K562 (cell line): ENCODE measurements at regions not wholly inside any gene's neighbourhood (a gene's known extent, or its start where the extent isn't known, plus 50 kb on each side); places are given as distances from the start of the nearest gene placed in this dataset.

Experiments used
- ATAC-seq: fragments of 200-7000 bp; cut with Tn5 transposase; 3 replicates; pipeline ENCODE4 v1.9.1; 2020; ENCODE audit warnings: moderate library complexity
- BruUV-seq: library from RNA; stranded (reverse); fragments of 400-500 nt; replicated peaks from 2 replicates; lab custom pipeline; 2021; lab: Mats Ljungman, UMichigan
- CTCF ChIA-PET: fragments of 300-600 bp; formaldehyde crosslinking; extraction: SDS; loops from one replicate; lab custom pipeline; 2021; ENCODE audit warnings: low intra/inter-chr PET ratio; lab: Yijun Ruan, JAX
- POLR2A ChIA-PET: fragments of 300-600, 350-650 bp; sonication (Branson Sonifier 250); formaldehyde crosslinking; extraction: SDS; loops from one replicate; lab custom pipeline; 2021; ENCODE audit warnings: antibody characterized with exemption, inconsistent platforms; lab: Yijun Ruan, JAX
- DNase-seq, 4 experiments: peaks; one replicate each; pipeline versions ENCODE4 v3.0.0 to v3.0.0-alpha.2; 2011 to 2018; ENCODE audit warnings: low spot score in 3 of 4, mixed read lengths in 3 of 4; ENCODE audit errors: extremely low read depth in 1 of 4
- FAIRE-seq: peaks from 2 replicates; lab custom pipeline; 2011; peaks lifted over from hg19 to GRCh38; lab: Jason Lieb, UNC
- H2AFZ ChIP-seq: 2 replicates; pipeline ENCODE4 v1.6.0; 2011; ENCODE audit warnings: low read depth, low read length, control low read depth, inconsistent platforms
- H3K27ac ChIP-seq: fragments of 200-600 bp; 3 replicates; pipeline ENCODE4 v1.8.0; 2011; ENCODE audit warnings: low read depth, mild to moderate bottlenecking, control low read depth, inconsistent platforms, low read length, moderate library complexity, mixed read lengths; ENCODE audit errors: extremely low read depth
- H3K27me3 ChIP-seq, 2 experiments: fragments of 300-600 bp in 1 of 2; 2 replicates in 1 of 2; 3 replicates in 1 of 2; pipeline versions ENCODE4 v1.6.0 to v1.8.0; 2011; ENCODE audit warnings: inconsistent platforms in 2 of 2, low read length in 2 of 2, mild to moderate bottlenecking in 1 of 2, mixed read lengths in 1 of 2, moderate library complexity in 1 of 2; ENCODE audit not compliant: control insufficient read depth in 2 of 2, insufficient read depth in 2 of 2
- H3K36me3 ChIP-seq: fragments of 300-600 bp; 3 replicates; pipeline ENCODE4 v1.8.0; 2011; ENCODE audit warnings: mild to moderate bottlenecking, low read length, inconsistent platforms; ENCODE audit not compliant: control insufficient read depth, insufficient read depth
- H3K4me1 ChIP-seq, 2 experiments: fragments of 200-600 bp in 1 of 2; replicated peaks in 1 of 2; 2 replicates in 1 of 2; 3 replicates in 1 of 2; pipeline versions ENCODE4 v1.5.1 to v1.8.0; 2011; ENCODE audit warnings: inconsistent platforms in 2 of 2, low read length in 2 of 2, mild to moderate bottlenecking in 1 of 2, mixed read lengths in 1 of 2, moderate library complexity in 1 of 2; ENCODE audit not compliant: control insufficient read depth in 2 of 2, insufficient read depth in 2 of 2
- H3K4me2 ChIP-seq: 2 replicates; pipeline ENCODE4 v1.6.1; 2011; ENCODE audit warnings: low read length, control low read depth, inconsistent platforms, mixed read lengths; ENCODE audit not compliant: insufficient read depth
- H3K4me3 ChIP-seq: fragments of 200-600 bp; sonication (generic), shearing (Covaris generic); 2 replicates; pipeline ENCODE4 v1.5.1; 2016; ENCODE audit warnings: control low read depth, inconsistent platforms
- H3K79me2 ChIP-seq: fragments of 200-600 bp; 3 replicates; pipeline ENCODE4 v1.8.0; 2011; ENCODE audit warnings: low read length, inconsistent platforms; ENCODE audit not compliant: control insufficient read depth, insufficient read depth
- H3K9ac ChIP-seq, 2 experiments: 2 replicates each; pipeline versions ENCODE4 v1.6.0 to v1.6.1; 2011; ENCODE audit warnings: low read depth in 2 of 2, low read length in 2 of 2, control low read depth in 1 of 2, inconsistent platforms in 1 of 2, mild to moderate bottlenecking in 1 of 2, mixed read lengths in 1 of 2; ENCODE audit not compliant: insufficient read depth in 1 of 2
- H3K9me1 ChIP-seq: one replicate; pipeline ENCODE4 v1.6.0; 2011; ENCODE audit warnings: inconsistent platforms, mild to moderate bottlenecking, low read length, moderate library complexity; ENCODE audit not compliant: control insufficient read depth, insufficient read depth
- H3K9me3 ChIP-seq: replicated peaks from 2 replicates; pipeline ENCODE4 v1.5.1; 2011; ENCODE audit warnings: low read depth, low read length, inconsistent platforms; ENCODE audit not compliant: control insufficient read depth, insufficient read depth
- H4K20me1 ChIP-seq: replicated peaks from 2 replicates; pipeline ENCODE4 v1.6.1; 2011; ENCODE audit warnings: low read length, inconsistent platforms, mixed read lengths; ENCODE audit not compliant: control insufficient read depth, insufficient read depth
- ATF3 ChIP-seq, 2 experiments: fragments of 450-650 bp in 1 of 2; sonication (generic) in 1 of 2; formaldehyde crosslinking in 1 of 2; IDR thresholded peaks in 1 of 2; conservative IDR thresholded peaks in 1 of 2; 2 replicates each; pipeline versions ENCODE4 v1.6.1 to v1.8.1; 2016 to 2023; ENCODE audit warnings: mild to moderate bottlenecking in 2 of 2, moderate library complexity in 2 of 2, inconsistent platforms in 1 of 2, missing genetic modification reagents in 1 of 2
- CHD2 ChIP-seq: IDR thresholded peaks from 2 replicates; pipeline ENCODE4 v1.6.1; 2011; ENCODE audit warnings: low read depth, low read length
- ETV1 ChIP-seq: fragments of 450-650 bp; conservative IDR thresholded peaks from 2 replicates; pipeline ENCODE4 v1.6.1; 2016; ENCODE audit warnings: missing genetic modification characterization, control low read depth, low read depth, missing compliant biosample characterization
- HMG20A ChIP-seq: fragments of 450-650 bp; formaldehyde crosslinking; conservative IDR thresholded peaks from 2 replicates; pipeline ENCODE4 v1.4.0; 2020; ENCODE audit warnings: mild to moderate bottlenecking, mixed read lengths
- PHTF2 ChIP-seq: fragments of 250-450 bp; sonication (Bioruptor Pico); IDR thresholded peaks from 2 replicates; pipeline ENCODE4 v1.5.0; 2021; ENCODE audit warnings: mild to moderate bottlenecking
- POLR2AphosphoS2 ChIP-seq: IDR thresholded peaks from 2 replicates; pipeline ENCODE4 v1.6.1; 2012; ENCODE audit warnings: low read length, improper control_type of control experiment
- SREBF2 ChIP-seq: sonication (generic); formaldehyde crosslinking; IDR thresholded peaks from 2 replicates; pipeline ENCODE4 v1.4.0; 2020; ENCODE audit warnings: mild to moderate bottlenecking, missing genetic modification reagents
- ZBTB11 ChIP-seq, 3 experiments: fragments of 200-800 bp in 1 of 3; fragments of 250-450 bp in 1 of 3; fragments of 450-650 bp in 1 of 3; sonication (Bioruptor Pico) in 1 of 3; sonication (Bioruptor generic) in 1 of 3; formaldehyde crosslinking in 1 of 3; IDR thresholded peaks; 2 replicates each; pipeline versions ENCODE4 v1.6.1 to v1.8.0; 2016 to 2022; ENCODE audit warnings: mild to moderate bottlenecking in 2 of 3, missing genetic modification characterization in 2 of 3, missing compliant biosample characterization in 1 of 3, moderate library complexity in 1 of 3
- ZNF830 ChIP-seq: fragments of 250-450 bp; sonication (Bioruptor Pico); IDR thresholded peaks from 2 replicates; pipeline ENCODE4 v1.5.0; 2021; ENCODE audit warnings: mild to moderate bottlenecking
- WGBS: fragments of 100-300 bp; shearing (Covaris generic); methylation state at CpG from one replicate; pipeline ENCODE4 v1.1.6; 2016; ENCODE audit warnings: low coverage, mixed read lengths; ENCODE audit not compliant: insufficient coverage; ENCODE audit errors: missing lambda C conversion rate; 5-methylcytosine and 5-hydroxymethylcytosine counted together
- in situ Hi-C: fragments of 300-500 bp; cut with MboI; formaldehyde crosslinking; loops from 4 replicates; pipeline ENCODE4 v1.15.0; 2018; ENCODE audit warnings: inconsistent platforms, mixed read lengths
- intact Hi-C: fragments of 100-400 bp; cut with micrococcal nuclease; formaldehyde crosslinking; loops from 2 replicates; pipeline ENCODE4 v1.14.2; 2022

- Histone ChIP-seq H3K4me1 (no peaks in the 10 kb centered on the region), H3K27me3 (no peaks in the 10 kb centered on the region; a peak in 1 of 5 replicates), H3K27ac (no peak overlapping the region), H3K9me1 (no peaks in the 10 kb centered on the region), H3K79me2 (no peaks in the 10 kb centered on the region), H3K9ac (no peak overlapping the region), H3K4me3 (no peak overlapping the region), H4K20me1 (no peaks in the 10 kb centered on the region), H2AFZ (no peak overlapping the region), H3K9me3 (no peaks in the 10 kb centered on the region), H3K4me2 (no peak overlapping the region), H3K36me3 (no peaks in the 10 kb centered on the region)
- WGBS, result 33% methylated on average over 2 of the region's 2 CpGs
- CTCF ChIA-PET, result no interaction called here
- in situ Hi-C loops (no loop called here), intact Hi-C loops (no loop called here)
- POLR2A ChIA-PET, result interaction anchor here (0.5 kb wide), 1 partner anchor 14 kb away, joined by 3 read pairs; no protein-coding TSS in a partner anchor
- ATAC-seq (no peak), FAIRE-seq (peak; percentile 19), DNase-seq (no peak)
- TF ChIP-seq PHTF2 (CRISPR knock-in tag) (no peak), SREBF2 (CRISPR knock-in tag) (no peak), ATF3 (IDR thresholded peaks at IDR 0.05) (peak; percentile 36; the same call in 1 of the 2 replicates), ATF3 (CRISPR knock-in tag; conservative IDR thresholded peaks at IDR 0.05) (no peak)
- no TSS peak for BruUV-seq
Measured at GRCh38 chr7:10845225-10845624, 128.4 kb upstream of the PHF14 start.

GRCh38 chr7:10855583-10855982 lies 118.1 kb upstream of the PHF14 start:
- Histone ChIP-seq H3K9ac (no peak overlapping the region), H3K36me3 (no peaks in the 10 kb centered on the region), H3K9me3 (no peaks in the 10 kb centered on the region), H3K79me2 (no peaks in the 10 kb centered on the region), H3K27ac (no peak overlapping the region), H3K9me1 (no peaks in the 10 kb centered on the region), H3K4me1 (peaks cover 0 to 4% of the 10 kb centered on the region in 2 experiments; a peak in 1 of 5 replicates), H2AFZ (no peak overlapping the region), H4K20me1 (no peaks in the 10 kb centered on the region), H3K4me3 (no peak overlapping the region), H3K27me3 (0 out of 5 replicates have a peak, but pooled peaks cover 0 to 4% of the 10 kb centered on the region in 2 experiments), H3K4me2 (no peak overlapping the region)
- in situ Hi-C loops, result no loop called here
- intact Hi-C loops, result no loop called here
- ChIA-PET CTCF (no interaction called here), POLR2A (no interaction called here)
- BruUV-seq, result no TSS peak
- ATAC-seq (no peak), FAIRE-seq (no peak), DNase-seq (no peak)
- 38% methylated on average over 16 of the region's 16 CpGs for WGBS
- TF ChIP-seq POLR2AphosphoS2, result no peak
- TF ChIP-seq HMG20A, result no peak
- TF ChIP-seq ETV1 (tag), result no peak
- no peak for TF ChIP-seq CHD2
- no peak for TF ChIP-seq ZBTB11 (CRISPR knock-in tag; IDR thresholded peaks at IDR 0.05)
- no peak for TF ChIP-seq ZNF830 (CRISPR knock-in tag)
